ENCODE measurements at regions not wholly inside any gene's neighbourhood (a gene's known extent, or its start where the extent isn't known, plus 50 kb on each side); places are given as distances from the start of the nearest gene placed in this dataset.

DNA sequence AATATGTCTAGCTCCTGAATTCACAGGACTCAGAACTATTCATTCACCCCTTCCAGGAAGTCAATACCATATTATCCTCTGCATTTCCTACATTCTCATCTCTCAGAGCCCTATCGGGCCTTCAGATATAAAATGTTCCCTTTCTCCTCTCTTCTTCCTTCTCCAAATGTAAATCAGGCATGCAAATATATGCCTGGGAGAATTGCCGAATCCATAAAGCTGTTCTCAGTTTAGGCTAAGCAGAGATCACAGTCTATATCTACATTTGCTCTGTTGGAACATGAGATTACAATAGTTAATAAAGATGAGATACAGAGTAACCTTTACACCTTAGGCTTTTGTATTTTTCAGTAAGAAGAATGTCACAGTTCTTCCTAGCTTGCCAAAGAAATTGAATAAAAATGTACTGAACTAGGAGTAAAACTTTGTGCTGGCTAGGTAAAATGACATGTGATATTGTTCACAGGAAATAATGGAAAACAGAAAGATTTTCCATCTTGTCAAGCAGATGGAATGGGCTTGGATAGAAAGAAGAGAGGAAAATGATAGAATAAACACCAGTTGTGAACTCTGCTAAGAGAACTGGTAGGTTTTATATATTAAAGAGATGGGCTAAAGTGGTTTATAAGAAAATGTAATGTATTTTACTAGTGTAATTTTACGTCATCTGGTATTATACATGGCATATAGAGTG, 161.5 kb downstream of the NRIP1 start:
- no peaks in the 10 kb centered on the region for H3K27me3 ChIP-seq (ENCODE audit: control insufficient read depth in 3 of 3, insufficient read depth in 3 of 3, low read length in 3 of 3)
- H3K4me1 ChIP-seq (ENCODE audit: control insufficient read depth in 3 of 3, insufficient read depth in 3 of 3, low read length in 3 of 3): no peaks in the 10 kb centered on the region
- no peak overlapping the region for H3K4me3 ChIP-seq (ENCODE audit: low read length in 3 of 3)
- no peak overlapping the region for H3K9ac ChIP-seq (ENCODE audit: low read depth in 1 of 3, low read length in 3 of 3)
- no peak overlapping the region for H3K27ac ChIP-seq (ENCODE audit: low read depth, low read length)
- no peaks in the 10 kb centered on the region for H3K36me3 ChIP-seq (ENCODE audit: control insufficient read depth in 3 of 3, insufficient read depth in 3 of 3, low read length in 3 of 3)
- H3K9me3 ChIP-seq (ENCODE audit: control insufficient read depth in 3 of 3, low read length in 3 of 3): no peaks in the 10 kb centered on the region

DNA sequence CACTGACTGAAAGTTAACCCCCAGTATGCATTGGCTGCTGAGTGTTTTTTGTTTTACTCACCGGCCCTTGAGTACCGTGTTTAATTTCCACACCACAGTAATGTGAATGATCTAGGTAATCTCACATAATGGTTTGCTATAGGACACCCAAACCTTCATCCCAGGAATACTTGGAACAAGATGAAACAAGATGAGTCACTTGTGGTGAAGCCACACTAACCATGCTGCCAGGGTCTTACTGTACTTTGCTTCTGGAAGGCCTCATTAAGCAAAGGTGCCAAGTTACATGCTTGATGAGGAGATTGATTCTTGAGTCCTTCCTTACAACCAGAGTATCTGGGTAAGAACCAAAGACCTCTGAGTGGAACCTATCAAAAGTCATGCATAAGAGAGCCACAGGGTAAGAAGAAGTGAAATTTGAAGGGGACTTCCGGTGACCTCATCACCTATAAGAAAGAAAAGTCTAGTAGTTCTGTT, 163.3 kb downstream of the NRIP1 start:
- H3K4me3 ChIP-seq (ENCODE audit: low read length in 3 of 3): no peak overlapping the region
- H3K9ac ChIP-seq (ENCODE audit: low read depth in 1 of 3, low read length in 3 of 3): no peak overlapping the region
- H3K27me3 ChIP-seq (ENCODE audit: control insufficient read depth in 3 of 3, insufficient read depth in 3 of 3, low read length in 3 of 3): no peaks in the 10 kb centered on the region
- H3K4me1 ChIP-seq (ENCODE audit: control insufficient read depth in 3 of 3, insufficient read depth in 3 of 3, low read length in 3 of 3): no peaks in the 10 kb centered on the region
- H3K36me3 ChIP-seq (ENCODE audit: control insufficient read depth in 3 of 3, insufficient read depth in 3 of 3, low read length in 3 of 3): no peaks in the 10 kb centered on the region
- H3K9me3 ChIP-seq (ENCODE audit: control insufficient read depth in 3 of 3, low read length in 3 of 3): no peaks in the 10 kb centered on the region
- H3K27ac ChIP-seq (ENCODE audit: low read depth, low read length): no peak overlapping the region

DNA sequence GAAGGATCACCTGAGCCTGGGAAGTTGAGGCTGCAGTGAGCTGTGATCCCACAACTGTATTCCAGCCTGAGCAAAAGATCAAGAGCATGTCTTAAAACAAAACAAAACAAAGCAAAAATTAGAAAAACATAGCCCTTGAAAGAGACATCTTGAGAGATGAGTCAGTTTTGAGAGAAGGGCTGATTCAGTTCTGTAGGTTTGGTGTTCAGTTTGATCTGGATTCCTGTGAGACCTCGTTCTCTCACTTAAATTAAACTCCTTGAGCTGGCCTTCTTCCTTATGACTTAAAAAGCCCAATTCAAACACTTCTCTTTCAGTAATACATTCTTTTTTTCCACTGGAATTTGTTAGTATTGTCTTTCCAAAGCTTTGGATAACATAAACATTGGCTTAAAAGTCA, 164.2 kb downstream of the NRIP1 start:
- Histone ChIP-seq H3K36me3 (ENCODE audit: control insufficient read depth in 3 of 3, insufficient read depth in 3 of 3, low read length in 3 of 3) (no peaks in the 10 kb centered on the region), H3K4me1 (ENCODE audit: control insufficient read depth in 3 of 3, insufficient read depth in 3 of 3, low read length in 3 of 3) (no peaks in the 10 kb centered on the region), H3K4me3 (ENCODE audit: low read length in 3 of 3) (no peak overlapping the region), H3K9me3 (ENCODE audit: control insufficient read depth in 3 of 3, low read length in 3 of 3) (no peaks in the 10 kb centered on the region), H3K27ac (ENCODE audit: low read depth, low read length) (no peak overlapping the region), H3K9ac (ENCODE audit: low read depth in 1 of 3, low read length in 3 of 3) (no peak overlapping the region), H3K27me3 (ENCODE audit: control insufficient read depth in 3 of 3, insufficient read depth in 3 of 3, low read length in 3 of 3) (no peaks in the 10 kb centered on the region)

DNA sequence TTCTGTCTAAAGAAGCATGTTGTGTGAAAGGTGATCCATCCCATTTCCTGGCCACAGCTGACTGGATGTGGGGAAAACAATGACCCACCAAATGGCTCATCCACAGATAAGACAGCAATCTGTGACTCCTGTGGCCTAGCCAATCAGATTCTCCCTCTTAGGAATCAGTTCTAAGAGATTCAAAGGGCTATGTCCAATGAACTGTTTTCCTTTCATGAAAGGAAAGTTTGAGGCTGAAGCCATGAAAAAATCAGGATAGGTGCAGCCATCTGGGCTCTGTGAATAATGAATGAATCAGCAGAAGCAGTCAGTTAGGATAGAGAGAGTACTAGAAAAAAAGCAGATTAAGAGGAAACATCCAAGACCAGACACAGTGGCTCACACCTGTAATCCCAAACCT, 164.7 kb downstream of the NRIP1 start:
- Histone ChIP-seq H3K4me3 (ENCODE audit: low read length in 3 of 3) (no peak overlapping the region), H3K27me3 (ENCODE audit: control insufficient read depth in 3 of 3, insufficient read depth in 3 of 3, low read length in 3 of 3) (no peaks in the 10 kb centered on the region), H3K9me3 (ENCODE audit: control insufficient read depth in 3 of 3, low read length in 3 of 3) (no peaks in the 10 kb centered on the region), H3K9ac (ENCODE audit: low read depth in 1 of 3, low read length in 3 of 3) (no peak overlapping the region), H3K36me3 (ENCODE audit: control insufficient read depth in 3 of 3, insufficient read depth in 3 of 3, low read length in 3 of 3) (no peaks in the 10 kb centered on the region), H3K4me1 (ENCODE audit: control insufficient read depth in 3 of 3, insufficient read depth in 3 of 3, low read length in 3 of 3) (no peaks in the 10 kb centered on the region), H3K27ac (ENCODE audit: low read depth, low read length) (no peak overlapping the region)

DNA sequence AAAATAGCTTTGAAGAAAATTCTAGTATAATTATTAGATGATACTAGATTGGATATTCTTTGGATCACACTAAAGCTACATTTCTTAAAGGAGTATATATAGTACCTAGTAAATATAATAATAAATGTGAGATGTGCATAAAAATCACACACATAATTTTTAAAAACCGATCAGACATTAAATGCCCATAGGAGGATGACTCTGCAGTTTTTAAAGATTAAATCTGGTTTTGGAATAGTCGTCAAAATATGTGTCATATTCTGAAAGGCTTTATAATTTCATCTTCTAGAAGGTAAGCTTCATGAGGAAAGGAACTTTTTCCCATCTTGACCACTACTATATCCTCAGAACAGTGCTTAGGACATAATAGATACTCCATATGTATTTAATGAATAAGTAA, 169.0 kb downstream of the NRIP1 start:
- no peak overlapping the region for H3K4me3 ChIP-seq (ENCODE audit: low read length in 3 of 3)
- H3K27me3 ChIP-seq (ENCODE audit: control insufficient read depth in 3 of 3, insufficient read depth in 3 of 3, low read length in 3 of 3): no peaks in the 10 kb centered on the region
- no peak overlapping the region for H3K9ac ChIP-seq (ENCODE audit: low read depth in 1 of 3, low read length in 3 of 3)
- H3K9me3 ChIP-seq (ENCODE audit: control insufficient read depth in 3 of 3, low read length in 3 of 3): no peaks in the 10 kb centered on the region
- H3K4me1 ChIP-seq (ENCODE audit: control insufficient read depth in 3 of 3, insufficient read depth in 3 of 3, low read length in 3 of 3): no peaks in the 10 kb centered on the region
- H3K36me3 ChIP-seq (ENCODE audit: control insufficient read depth in 3 of 3, insufficient read depth in 3 of 3, low read length in 3 of 3): no peaks in the 10 kb centered on the region
- H3K27ac ChIP-seq (ENCODE audit: low read depth, low read length): no peak overlapping the region

DNA sequence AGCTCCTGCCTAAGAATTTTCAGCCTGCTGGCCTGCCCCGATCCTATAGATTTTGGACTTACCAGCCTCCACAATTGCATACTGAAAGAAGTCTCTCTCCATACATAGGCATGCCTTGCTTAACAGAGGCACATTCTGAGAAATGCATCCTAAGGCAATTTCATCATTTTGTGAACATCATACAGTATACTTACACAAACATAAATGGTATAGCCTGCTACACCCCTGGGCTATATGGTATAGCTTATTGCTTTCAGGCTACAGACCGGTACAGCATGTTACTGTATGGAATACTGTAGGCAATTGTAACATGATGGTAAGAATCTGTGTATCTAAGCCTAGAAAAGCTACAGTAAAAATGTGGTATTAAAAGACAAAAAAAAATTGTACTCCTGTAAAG, 174.7 kb downstream of the NRIP1 start:
- Histone ChIP-seq H3K36me3 (ENCODE audit: control insufficient read depth in 3 of 3, insufficient read depth in 3 of 3, low read length in 3 of 3) (no peaks in the 10 kb centered on the region), H3K9me3 (ENCODE audit: control insufficient read depth in 3 of 3, low read length in 3 of 3) (no peaks in the 10 kb centered on the region), H3K4me1 (ENCODE audit: control insufficient read depth in 3 of 3, insufficient read depth in 3 of 3, low read length in 3 of 3) (peaks cover 0 to 4% (median 2%) of the 10 kb centered on the region in 3 donors), H3K4me3 (ENCODE audit: low read length in 3 of 3) (no peak overlapping the region), H3K9ac (ENCODE audit: low read depth in 1 of 3, low read length in 3 of 3) (no peak overlapping the region), H3K27ac (ENCODE audit: low read depth, low read length) (no peak overlapping the region), H3K27me3 (ENCODE audit: control insufficient read depth in 3 of 3, insufficient read depth in 3 of 3, low read length in 3 of 3) (no peaks in the 10 kb centered on the region)

DNA sequence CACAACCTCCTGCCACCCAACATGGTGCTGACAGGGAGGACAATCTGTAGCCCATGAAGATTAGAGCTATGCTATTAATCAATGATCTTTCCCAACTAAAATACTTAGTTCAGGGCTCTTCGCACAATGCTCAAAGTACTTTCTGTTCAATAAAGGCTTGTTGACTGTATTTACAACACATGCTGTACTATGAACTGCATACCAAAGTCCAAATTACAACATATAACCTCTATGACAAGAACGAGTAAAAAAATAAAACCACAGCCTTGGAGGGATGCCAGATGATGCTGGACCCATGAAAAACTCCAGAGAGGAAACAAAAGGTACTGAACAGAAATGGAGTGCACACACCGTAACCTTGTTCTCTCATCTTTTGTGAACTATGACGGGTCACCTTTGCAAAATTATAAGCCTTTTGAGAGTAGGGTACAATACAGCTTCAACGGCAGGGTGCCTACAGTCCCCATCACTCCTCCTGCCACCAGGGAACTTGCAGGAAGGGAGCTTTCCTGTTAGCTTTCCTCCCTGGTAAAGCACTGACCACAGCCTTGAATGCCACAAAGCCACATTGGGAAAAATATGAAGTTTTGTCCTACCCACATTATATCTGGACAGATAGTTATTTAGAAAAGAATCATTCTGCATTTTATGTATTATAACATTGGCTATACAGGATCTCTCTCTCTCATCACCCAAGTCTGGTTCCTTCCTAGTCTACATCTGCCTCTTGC, 175.6 kb downstream of the NRIP1 start:
- H3K36me3 ChIP-seq (ENCODE audit: control insufficient read depth in 3 of 3, insufficient read depth in 3 of 3, low read length in 3 of 3): no peaks in the 10 kb centered on the region
- no peaks in the 10 kb centered on the region for H3K9me3 ChIP-seq (ENCODE audit: control insufficient read depth in 3 of 3, low read length in 3 of 3)
- no peak overlapping the region for H3K4me3 ChIP-seq (ENCODE audit: low read length in 3 of 3)
- H3K4me1 ChIP-seq (ENCODE audit: control insufficient read depth in 3 of 3, insufficient read depth in 3 of 3, low read length in 3 of 3): peaks cover 0 to 4% (median 3%) of the 10 kb centered on the region in 3 donors
- no peak overlapping the region for H3K9ac ChIP-seq (ENCODE audit: low read depth in 1 of 3, low read length in 3 of 3)
- H3K27me3 ChIP-seq (ENCODE audit: control insufficient read depth in 3 of 3, insufficient read depth in 3 of 3, low read length in 3 of 3): no peaks in the 10 kb centered on the region
- H3K27ac ChIP-seq (ENCODE audit: low read depth, low read length): no peak overlapping the region

DNA sequence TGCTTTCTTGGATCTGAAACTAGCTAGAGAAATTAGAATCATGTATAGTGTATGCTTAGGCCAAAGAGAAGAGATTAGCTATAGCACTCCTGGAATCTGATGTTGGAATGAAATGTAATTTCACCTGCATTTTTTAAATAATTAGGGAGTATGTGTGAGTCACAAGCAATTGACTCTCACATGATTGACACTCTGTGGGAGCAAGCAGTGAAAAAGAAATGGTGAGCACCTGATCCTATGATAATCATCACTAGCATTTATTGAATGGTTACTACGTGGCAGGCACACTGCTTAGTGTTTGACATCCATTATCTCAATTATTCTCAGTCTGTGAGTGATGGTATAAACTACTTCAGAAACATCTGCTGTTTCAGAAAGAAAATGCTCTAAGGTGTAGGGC, 176.6 kb downstream of the NRIP1 start:
- Histone ChIP-seq H3K27ac (ENCODE audit: low read depth, low read length) (no peak overlapping the region), H3K4me1 (ENCODE audit: control insufficient read depth in 3 of 3, insufficient read depth in 3 of 3, low read length in 3 of 3) (peaks cover 0 to 4% (median 3%) of the 10 kb centered on the region in 3 donors), H3K9ac (ENCODE audit: low read depth in 1 of 3, low read length in 3 of 3) (peak overlapping the region in 1 of 3 donors; percentile 6), H3K27me3 (ENCODE audit: control insufficient read depth in 3 of 3, insufficient read depth in 3 of 3, low read length in 3 of 3) (no peaks in the 10 kb centered on the region), H3K36me3 (ENCODE audit: control insufficient read depth in 3 of 3, insufficient read depth in 3 of 3, low read length in 3 of 3) (no peaks in the 10 kb centered on the region), H3K4me3 (ENCODE audit: low read length in 3 of 3) (no peak overlapping the region), H3K9me3 (ENCODE audit: control insufficient read depth in 3 of 3, low read length in 3 of 3) (no peaks in the 10 kb centered on the region)

DNA sequence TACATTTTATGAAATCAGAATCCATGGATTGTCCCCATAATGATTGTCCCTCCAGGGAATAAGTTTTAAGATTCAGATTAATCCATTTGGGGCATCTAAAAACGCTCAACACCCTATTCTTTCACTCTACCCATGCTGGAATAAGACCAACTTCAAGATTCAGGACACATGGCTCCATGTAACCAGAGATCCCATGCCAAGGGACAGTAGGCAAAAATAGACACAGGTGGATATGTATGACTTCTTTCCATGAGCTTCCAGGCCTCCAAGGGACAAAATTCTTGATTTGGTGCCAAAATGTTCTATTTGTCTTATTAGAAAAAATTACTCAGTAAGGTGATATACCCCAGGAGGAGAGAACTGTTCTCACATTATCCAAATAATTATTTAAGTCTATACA, 178.8 kb downstream of the NRIP1 start:
- Histone ChIP-seq H3K27ac (ENCODE audit: low read depth, low read length) (no peak overlapping the region), H3K36me3 (ENCODE audit: control insufficient read depth in 3 of 3, insufficient read depth in 3 of 3, low read length in 3 of 3) (no peaks in the 10 kb centered on the region), H3K4me3 (ENCODE audit: low read length in 3 of 3) (no peak overlapping the region), H3K9ac (ENCODE audit: low read depth in 1 of 3, low read length in 3 of 3) (no peak overlapping the region), H3K27me3 (ENCODE audit: control insufficient read depth in 3 of 3, insufficient read depth in 3 of 3, low read length in 3 of 3) (no peaks in the 10 kb centered on the region), H3K9me3 (ENCODE audit: control insufficient read depth in 3 of 3, low read length in 3 of 3) (no peaks in the 10 kb centered on the region), H3K4me1 (ENCODE audit: control insufficient read depth in 3 of 3, insufficient read depth in 3 of 3, low read length in 3 of 3) (peaks cover 0 to 4% (median 3%) of the 10 kb centered on the region in 3 donors)

DNA sequence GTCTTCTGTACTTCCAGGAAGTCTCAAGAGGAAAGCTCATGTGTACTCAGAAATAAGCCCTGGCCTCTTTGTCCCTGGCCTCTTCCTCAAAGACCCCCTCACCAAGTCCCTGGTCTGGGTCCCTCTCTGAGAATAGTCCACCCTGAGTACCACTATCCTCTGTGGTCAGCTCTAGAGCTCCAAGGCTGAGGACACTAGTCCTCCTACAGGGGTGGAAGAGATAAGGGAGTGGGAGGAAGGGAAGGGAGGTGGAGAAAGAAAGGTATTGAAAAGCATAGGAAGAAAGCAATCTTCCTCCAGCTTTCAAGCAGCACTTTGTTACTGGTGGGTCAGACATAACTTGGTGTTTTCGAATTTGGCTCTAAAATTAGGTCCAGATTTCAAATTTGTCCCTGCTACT, 181.4 kb downstream of the NRIP1 start:
- Histone ChIP-seq H3K9me3 (ENCODE audit: control insufficient read depth in 3 of 3, low read length in 3 of 3) (no peaks in the 10 kb centered on the region), H3K27me3 (ENCODE audit: control insufficient read depth in 3 of 3, insufficient read depth in 3 of 3, low read length in 3 of 3) (no peaks in the 10 kb centered on the region), H3K4me1 (ENCODE audit: control insufficient read depth in 3 of 3, insufficient read depth in 3 of 3, low read length in 3 of 3) (peaks cover 0 to 3% (median 0%) of the 10 kb centered on the region in 3 donors), H3K27ac (ENCODE audit: low read depth, low read length) (no peak overlapping the region), H3K4me3 (ENCODE audit: low read length in 3 of 3) (no peak overlapping the region), H3K36me3 (ENCODE audit: control insufficient read depth in 3 of 3, insufficient read depth in 3 of 3, low read length in 3 of 3) (no peaks in the 10 kb centered on the region), H3K9ac (ENCODE audit: low read depth in 1 of 3, low read length in 3 of 3) (no peak overlapping the region)

All from skeletal muscle tissue (tissue), 3 donors.